Right lung (tissue), 2 donors: ENCODE measurements at regions not wholly inside any gene's neighbourhood (a gene's known extent, or its start where the extent isn't known, plus 50 kb on each side); places are given as distances from the start of the nearest gene placed in this dataset.

Source experiments
- DNase-seq, 2 donors: peaks; one replicate each; pipeline ENCODE4 v3.0.0-alpha.2; 2013

DNA sequence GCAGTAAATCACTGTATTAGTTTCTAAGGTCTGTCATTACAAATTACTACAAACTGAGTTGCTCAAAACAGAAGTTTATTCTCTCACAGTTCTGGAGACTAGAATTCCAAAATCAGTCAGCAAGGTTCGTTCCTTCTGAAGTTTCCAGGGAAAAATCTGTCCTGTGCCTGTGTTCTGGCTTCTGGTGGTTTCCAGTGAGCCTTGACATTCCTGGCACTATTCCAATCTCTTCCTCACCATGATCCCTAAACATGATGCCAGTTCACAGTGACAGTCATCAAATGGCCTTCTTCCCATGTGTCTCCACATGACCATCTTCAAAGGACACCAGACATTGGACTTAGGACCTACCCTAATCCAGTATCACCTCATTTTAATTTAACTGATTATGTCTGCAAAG lies 351.4 kb downstream of the PLK2 start:
- DNase-seq, result no peak

DNA sequence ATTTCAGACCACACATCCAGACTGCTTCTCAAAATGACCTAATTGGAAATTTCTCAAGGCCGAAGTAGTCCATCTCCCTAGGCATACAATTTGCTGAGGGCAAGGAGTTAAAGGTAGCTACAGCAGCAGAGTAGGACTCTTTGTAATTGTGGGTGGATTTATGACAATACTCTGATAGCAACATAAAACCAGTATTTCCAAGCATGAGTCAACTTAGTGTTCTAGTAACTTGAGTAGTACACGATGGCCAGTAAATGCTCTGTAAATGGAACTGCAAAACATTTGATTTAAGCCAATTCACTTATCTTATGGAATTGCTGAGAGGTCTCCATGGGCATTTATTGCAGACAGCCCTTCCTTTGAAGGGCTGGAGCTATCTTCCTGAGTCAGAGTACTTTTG lies 352.2 kb downstream of the PLK2 start:
- no peak for DNase-seq

DNA sequence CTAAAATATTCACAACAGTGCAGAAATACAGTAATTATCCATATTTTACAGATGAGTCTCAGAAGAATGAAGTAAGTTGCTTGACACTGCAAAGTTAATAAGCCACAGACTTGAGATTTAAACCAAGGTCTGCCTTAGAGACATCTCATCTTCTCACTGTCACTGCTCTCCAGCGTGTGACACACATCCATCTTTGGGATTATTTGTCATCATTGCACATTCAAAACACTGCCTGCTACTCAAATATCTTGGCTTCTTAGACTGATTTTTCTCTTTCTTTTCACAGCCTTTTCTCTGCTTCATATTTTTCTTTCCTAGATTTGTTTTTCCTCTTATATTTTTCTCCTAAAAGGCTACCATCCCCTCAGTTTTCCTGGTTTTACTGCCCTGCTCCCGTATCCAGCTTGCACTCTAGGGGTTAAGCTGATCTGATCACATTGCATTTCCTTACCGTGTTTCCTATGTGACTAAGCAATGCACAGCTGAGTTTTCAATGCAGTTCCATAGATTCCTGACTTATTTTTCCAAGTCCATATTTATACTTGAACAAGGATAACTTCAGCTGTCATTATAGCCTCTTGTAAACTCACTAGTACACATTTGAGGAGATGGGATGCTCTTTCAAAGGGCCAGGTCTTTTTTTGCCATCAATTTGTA lies 353.0 kb downstream of the PLK2 start:
- DNase-seq, result no peak

DNA sequence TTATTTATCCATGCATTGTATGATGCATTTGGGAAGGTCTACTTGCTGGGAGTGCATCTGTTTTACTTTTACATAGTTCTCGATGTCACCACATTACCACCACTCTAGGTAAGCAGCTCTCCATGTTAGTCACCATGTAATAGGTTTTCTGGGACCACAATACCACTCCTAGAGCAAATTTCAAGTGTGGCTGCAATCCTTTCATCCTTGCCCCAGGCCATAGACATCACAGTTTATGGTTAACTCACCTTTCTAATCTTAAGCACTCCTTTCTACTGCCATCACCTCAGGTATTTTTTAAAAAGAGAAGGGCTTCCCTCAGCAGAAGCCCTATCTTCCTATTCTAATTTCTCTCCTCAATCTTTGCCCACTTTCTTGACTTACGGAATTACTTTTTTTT lies 354.1 kb downstream of the PLK2 start:
- no peak for DNase-seq

DNA sequence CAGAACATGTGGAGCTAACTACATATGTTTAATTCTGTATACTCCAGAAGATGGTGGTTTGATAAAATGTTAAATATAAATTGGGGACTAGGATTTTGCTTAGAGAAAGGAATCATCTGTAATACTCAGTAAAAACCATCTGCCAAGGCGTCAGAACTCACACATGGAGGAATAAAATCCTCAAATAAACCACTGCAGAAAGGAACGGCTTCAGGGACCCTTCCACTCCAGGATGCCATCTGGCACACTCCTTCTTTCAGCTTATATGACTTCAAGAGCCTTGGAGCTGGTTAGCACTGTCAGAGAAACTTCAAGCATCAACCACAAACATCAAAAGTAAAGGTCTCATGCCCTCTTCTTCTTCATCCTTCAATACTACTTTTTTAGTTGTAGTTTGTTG lies 360.6 kb downstream of the PLK2 start:
- DNase-seq, result no peak

DNA sequence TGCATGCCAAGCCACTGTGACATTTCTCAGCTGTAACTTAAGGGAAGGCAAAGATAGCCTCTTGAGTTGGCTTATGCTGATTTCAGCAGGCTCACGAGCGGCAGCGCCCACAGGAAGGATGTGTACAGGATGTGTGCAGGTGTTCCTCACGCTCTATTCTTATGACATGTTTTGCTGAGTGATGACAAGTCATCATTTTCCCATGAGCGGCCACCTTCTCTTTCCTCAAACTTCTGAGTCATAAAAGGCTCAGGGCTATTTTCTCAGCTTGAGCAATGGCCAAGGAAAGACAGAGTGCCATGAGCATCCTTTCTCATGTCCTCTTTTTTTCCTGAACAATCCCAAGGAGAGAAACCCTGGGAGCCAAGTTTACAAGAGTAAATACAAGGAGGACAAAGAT lies 365.9 kb downstream of the PLK2 start:
- DNase-seq, result no peak

DNA sequence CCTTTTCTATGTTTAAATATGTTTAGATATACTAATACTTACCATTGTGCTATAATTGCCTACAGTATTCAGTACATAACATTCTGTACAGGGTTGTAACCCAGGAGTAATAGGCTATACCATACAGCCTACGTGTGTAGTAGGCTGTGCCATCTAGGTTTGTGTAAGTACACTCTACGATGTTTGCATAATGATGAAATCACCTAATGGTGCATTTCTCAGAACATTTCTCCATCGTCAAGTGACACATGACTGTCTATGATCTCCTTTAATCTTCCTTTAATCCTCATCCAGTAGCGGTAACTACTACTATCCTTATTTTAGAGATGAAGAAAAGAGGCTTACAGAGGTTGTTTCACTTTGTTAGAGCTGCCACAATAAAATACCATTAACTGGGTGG lies 369.2 kb downstream of the PLK2 start:
- no peak for DNase-seq

DNA sequence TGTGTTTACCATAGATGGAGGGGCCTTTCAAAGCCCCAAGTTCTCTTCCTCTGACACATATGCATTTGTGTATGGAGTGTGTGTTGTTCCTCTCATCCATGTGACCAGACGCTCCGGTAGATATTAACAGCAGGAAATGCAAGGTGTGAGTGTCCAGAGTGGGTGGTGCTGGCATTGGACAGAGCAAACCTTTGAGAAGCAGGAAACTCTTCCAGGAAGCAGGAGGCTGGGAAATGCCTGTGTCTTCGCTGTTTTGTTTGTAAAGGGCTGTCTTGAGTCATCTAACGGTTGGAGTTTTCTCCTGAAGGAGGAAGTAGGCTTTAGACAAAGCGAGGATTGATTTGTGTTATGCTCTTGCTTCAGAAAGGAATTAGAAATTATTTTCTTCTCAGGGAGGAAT lies 370.9 kb downstream of the PLK2 start:
- DNase-seq, result no peak

DNA sequence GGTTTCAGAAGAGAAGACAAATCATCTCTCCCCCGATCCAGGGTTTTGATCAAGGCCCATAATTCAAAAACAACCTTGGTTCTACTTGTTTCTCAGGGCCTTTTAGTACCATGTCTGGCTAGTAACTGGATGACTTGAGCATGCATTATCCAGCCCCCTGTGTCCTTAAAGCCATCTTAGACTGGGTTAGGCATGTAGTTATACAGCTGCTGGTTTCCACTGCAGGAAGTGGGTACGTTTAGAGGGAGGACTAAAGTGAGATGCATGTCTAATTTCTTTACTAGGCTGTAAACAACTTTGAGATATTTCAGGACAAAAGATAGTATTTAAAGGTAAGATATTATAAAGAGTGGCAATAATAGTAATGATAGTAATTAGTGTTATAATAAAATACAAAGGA lies 372.0 kb downstream of the PLK2 start:
- DNase-seq, result no peak

DNA sequence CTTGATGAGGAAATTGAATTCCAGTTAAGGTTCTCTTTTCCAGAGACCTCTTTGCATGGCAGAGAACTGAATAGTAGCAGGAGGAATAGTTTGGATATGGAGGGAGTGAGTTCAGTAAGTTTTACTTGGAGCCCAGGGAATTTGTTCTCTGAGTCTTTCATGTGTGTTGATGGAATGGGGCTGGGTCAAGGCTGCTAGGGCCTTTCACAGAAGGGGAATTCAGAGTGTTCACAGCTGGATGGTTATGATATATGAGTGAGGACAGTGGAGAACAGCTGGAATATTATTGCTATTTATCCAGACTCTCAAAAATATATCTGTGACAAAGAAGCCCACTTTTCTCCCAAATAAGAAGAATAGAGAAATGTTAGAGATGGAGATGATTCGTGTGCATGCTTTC lies 372.8 kb downstream of the PLK2 start:
- DNase-seq, result peak; percentile 30 to 45

DNA sequence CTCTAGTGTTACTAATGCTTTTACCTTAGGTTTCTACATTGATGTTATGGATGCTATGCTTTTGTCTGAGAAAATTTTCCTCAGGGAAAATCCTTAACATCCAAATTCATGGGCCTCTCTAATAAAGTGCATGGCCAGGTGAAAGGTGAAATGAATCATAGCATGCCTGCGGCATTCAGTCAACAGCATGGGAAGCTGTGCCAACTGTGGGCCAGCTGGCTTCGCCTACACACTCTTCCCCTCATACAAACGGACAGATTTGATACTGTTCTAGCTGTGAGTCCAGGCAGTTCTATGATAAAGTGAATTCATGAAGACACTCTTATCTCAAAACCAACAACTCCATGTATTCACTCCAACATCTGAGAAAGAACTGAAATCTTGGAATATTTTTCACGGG lies 374.1 kb downstream of the PLK2 start:
- DNase-seq, result no peak

DNA sequence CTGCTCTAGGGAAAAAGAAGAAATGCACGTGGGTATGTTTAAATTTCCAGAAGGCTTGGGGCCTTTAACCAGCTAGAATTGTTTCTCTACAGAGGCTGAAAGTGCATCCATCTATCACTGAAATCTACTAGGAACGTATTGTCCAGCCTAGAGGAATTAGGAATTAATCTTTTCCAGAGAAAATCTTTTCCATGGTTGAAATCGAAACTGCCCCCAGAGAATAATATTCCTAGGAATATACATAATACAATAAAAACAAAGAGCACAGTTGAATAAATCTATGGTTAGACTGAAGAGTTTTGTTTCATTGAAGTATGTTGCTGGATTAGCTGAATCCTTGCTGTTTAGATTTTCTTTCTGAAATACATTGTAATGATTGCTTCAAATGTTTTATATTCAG lies 378.5 kb downstream of the PLK2 start:
- no peak for DNase-seq

DNA sequence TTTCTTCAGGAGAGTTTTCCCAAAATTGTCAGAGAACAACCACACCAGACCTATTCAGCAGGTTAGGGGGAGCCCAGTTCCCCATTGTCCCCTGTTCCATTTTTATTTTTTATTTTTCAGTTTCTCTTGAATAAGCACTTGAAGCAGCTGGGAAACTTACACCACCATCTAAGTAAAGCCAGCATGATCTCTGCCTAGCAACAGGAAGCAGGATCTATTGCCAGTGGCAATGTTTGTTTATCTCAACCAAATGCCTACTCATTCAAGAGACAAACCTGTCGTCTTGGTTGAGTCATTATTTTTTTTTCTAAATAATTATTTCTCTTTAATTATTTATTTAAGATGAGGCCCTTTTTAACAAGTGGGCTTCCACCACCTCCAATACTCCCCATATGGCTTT lies 379.3 kb downstream of the PLK2 start:
- DNase-seq, result no peak

DNA sequence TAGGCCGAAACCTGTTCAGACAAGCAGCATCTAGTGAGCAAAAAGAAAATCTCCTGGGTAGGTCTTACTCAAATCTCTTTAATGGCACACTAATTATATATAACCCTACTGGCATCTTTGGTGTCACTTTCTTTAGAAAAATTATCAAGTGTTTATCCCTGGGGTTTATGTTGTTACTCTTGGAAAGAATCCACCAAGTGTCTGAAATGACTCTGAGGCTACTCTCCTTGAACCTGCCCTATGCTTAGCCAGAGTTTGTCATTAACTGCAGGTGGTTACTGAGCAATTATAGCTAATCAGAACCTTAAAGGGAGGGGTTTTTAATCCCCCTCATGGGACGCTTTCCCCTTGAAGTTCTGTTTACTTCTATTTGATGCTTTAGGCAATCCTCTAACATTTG lies 381.9 kb downstream of the PLK2 start:
- no peak for DNase-seq

DNA sequence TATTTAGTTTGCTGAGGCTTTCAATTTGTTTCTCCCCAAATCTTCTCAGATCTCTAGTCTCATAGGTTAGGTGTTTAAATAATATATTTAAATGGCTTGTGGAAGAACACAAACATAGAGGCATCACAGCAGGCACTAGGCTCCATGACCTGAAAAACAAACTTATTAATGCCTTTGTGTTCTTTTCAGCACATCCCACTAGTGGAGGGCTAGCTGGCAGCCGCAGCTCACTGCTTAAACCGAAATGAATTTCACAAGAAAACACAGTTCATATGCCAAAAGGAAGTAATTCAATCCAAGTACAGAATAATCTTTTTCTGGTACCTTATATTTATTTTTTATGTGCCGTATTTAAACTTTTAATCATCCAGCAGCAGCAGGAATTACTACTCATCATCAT lies 382.5 kb downstream of the PLK2 start:
- DNase-seq, result no peak

DNA sequence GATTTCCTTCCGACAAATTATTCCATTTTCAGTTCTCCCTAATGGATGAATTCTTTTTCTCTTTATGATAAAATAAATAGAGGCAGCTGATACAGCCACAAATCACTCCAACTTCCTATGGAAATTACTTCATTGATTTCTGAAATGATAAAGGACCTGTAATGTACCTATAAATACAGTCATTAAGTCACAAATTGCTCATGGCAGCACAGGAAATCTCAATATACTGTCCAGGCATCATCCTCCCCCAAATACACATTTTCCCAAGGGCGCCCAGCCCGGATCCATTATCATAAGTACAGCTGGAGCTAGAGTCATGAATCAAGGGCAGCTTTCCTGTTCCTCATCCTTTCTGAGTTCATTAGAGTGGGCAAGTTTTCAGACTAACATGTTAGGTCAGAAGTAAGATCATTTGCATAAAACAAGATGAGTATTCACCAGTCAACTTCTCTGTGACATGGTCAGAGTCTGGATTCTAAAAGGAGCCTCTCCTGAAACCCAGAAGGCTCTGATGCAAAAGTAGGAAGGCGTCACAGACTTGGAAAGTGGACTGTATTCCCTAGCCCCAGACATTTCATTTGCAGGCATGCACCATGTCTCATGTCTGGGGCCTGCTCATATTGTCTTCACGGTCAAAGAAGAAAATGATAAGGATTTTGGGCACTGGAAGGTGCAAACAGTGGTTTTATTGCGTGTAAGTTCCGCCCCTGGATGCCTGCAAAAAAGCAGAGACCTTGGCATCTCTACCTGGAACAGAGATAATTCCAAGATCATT lies 383.2 kb downstream of the PLK2 start:
- DNase-seq, result no peak

DNA sequence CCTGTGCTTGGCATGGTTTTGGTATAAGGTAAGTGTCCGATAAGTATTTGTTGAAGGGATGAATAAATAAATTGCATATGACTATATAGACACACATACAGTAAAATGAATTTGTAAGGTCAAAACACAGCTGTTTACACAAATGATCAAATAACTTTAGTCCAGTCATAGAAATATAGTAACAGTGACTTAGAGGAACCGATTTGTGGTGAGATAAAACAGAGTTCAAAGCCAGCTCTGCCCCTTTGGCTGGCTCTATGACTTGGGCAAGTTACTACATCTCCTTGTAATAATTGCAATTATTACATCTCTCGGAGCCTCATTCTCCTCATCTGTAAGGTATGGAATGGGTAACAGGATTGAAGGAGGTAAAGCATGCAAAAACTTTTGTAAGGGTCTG lies 384.0 kb downstream of the PLK2 start:
- no peak for DNase-seq

DNA sequence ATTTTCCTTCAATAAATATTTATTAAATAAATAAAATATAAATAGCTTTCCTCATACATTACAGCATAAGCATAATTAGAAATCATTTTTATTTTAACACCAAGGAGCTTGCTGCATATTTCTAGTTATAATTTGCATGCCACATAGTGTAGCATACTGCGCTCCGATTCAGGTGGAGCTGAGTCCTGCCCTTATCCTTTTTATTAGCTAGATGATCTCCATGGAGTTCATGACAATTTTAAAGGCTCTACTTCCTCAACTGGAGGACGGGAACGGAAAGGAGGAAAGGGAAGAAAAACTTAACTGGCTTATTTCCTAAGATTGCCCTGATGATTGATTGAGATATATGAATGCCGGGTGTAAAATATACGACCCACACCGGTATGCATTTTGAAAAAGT lies 385.2 kb downstream of the PLK2 start:
- DNase-seq, result no peak

DNA sequence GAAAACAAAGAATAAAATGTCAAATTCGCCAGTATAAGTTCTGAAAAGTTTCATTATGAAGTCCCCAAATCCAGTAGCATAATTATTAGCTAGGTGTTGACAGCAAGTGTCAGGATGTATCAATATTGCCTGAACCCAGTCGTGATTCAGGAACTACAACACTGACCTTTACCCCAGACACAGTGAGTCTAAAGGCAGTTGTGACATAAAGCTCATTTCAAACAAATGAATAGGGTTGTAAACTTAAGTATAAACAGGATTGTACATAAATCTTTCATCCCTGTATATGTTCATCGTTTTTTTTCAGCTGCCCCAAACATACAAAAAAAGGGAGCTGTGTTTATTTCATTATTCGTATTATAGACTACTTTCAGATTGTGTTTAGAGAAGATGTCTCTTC lies 385.7 kb downstream of the PLK2 start:
- DNase-seq, result no peak

DNA sequence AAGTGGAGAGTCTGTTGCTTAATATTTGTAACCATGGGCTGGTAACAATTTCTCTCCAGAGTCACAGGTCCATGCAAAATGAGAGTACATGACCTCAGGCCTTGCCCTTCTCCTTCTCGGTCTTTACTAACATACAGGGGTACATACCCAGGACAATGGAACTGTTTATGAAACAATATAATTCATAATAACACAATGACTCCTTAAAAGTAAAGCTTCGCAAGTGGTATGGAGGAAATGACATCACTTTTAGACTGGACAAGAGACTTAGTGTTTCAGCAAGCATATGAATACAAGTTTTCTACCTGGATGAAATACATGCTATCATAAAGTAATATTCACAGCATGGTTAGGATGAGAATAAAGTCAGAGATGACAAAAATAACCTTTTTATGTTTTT lies 386.6 kb downstream of the PLK2 start:
- DNase-seq, result no peak

DNA sequence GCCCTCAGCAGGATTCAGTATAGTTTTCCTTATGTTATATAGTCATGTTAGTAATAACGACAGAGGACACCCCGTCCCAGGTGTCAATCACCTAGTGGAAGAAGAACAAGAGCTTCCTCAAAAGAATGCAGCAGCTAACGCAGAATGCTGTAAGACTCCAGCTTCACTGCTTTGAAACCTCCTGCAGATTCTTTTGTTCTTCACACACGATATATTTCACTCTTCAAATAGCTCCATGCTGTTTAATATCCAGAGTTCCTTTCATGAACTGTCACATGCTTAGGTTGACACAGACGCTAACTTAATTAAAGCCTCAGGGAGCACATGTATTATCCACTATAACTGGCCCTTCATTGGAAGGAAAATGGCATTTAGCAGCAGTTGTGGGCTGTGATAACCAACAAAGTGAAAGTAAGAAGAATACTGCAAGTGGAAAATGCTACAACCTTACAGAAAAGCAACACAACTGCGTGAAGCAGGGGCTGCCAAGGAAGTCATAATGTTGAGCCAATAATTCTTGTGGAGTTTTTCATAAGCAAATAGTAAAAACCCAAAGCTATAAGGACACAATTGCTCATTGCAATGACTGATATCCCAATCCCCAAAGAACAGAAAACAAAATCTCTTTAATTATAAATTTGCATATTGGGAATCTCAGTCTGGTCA lies 387.5 kb downstream of the PLK2 start:
- DNase-seq, result no peak

DNA sequence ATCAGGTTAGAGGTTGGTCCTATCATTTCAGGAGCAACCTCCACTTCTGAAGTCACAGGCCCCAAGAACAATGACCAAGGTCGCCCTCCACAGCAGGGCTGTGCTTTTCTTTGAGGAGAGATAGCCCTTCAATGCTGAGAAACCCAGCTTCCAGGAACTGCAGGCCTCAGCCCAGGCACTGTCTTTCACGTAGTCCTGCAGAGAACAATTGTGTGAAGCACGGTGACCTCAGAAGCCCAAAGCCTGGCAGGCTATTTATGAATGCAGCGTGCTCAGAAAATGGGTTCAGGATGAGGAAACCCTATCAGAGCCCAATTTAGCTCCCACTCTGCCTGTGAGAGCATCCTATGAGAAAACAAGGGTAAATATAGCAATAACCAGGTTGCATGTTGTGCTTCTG lies 388.3 kb downstream of the PLK2 start:
- DNase-seq, result no peak

DNA sequence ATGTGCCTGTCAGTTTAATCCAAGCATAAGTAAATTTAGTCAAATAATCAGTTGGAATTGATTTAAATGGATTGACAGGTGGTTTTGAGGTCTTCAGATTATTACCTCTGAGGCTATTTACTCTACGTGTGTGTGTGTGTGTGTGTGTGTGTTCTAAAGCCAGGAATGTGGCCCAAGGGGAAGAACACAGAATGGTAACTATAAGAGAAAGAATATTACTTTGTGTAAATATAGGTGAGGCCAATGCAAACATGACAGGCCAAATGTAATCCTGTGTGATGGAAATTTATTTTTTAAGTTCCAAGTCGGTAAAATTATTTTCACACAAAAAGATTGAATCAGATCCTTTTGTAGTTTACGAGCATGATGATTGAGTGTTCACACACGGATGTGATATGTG lies 390.0 kb downstream of the PLK2 start:
- DNase-seq, result no peak
